HG03108 (cell line): ENCODE measurements at regions not wholly inside any gene's neighbourhood (a gene's known extent, or its start where the extent isn't known, plus 50 kb on each side); places are given as distances from the start of the nearest gene placed in this dataset.

Experiments
- ATAC-seq: cut with Tn5 transposase; IDR thresholded peaks from one replicate; pipeline ENCODE4 v1.9.1; 2021; ENCODE audit warnings: moderate library complexity; ENCODE audit not compliant: unreplicated experiment

DNA sequence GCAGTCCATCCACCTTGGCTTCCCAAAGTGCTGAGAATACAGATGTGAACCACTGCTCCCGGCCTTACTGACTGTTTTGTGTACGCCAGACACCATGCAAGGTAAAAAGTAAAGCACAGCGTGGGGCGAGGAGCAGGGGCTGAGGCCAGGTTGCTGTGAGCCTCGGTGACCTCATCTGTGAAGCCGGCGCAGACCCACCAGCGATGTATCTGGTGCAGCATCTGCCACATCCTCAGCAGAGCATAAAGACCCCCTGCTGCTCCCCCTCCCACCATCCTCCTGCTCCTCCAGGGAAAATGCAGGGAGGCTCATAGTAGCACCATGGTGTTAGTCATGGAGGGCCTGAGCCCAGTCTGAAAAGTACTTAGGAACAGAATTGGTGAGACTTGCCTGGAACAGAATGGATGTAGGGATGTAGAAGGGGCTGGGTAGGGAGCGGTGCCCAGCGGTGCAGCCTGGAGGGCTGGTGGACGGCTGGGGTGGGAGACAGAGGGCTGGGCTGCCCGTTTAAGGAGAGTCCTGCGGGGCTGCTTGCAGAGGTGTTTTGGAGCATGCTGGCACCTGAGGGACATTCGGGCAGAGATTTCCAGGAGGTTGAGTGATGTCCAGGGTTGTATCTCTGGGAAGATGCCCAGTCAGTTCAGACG is 462.4 kb downstream of the BRD1 start:
- no peak for ATAC-seq

- no peak for ATAC-seq
Measured at GRCh38 chr22:49364398-49364797, 463.3 kb downstream of the BRD1 start.

DNA sequence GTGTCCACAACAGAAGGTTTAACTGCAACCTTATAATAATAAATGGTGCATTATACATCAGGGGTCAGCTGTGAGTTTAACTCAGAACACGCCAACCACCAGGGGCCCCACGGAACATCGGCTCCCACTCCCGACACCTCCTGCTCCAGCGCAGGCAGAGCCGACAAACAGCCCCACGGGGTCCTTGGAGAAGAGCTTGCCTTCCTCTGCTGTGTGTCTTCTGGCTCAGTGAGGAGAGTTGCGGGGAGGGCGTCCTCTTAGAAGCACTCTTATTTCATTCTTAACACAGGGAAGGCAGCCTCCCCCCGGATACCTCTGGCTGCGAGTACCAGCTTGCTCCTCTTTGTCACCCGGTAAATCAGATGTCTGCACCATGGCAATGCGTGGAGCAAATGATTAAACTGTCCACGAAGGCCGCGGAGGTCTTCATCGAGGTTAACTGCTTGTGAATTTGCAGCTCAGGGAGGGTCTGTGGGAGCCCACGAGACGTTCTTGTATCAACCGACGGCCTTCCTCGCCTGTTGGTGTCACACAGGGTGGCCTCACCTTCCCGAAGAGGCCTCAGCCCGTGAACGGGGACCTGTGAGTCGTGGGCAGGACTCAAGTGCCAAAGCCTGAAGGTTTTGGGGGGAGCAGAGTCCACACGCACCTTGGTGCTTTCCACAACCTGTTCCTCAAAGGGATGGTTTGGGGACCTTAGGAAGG is 464.0 kb downstream of the BRD1 start:
- no peak for ATAC-seq

GRCh38 chr22:49362211-49362839 is 465.3 kb downstream of the BRD1 start:
- no peak for ATAC-seq

GRCh38 chr22:49361164-49361563 is 466.5 kb downstream of the BRD1 start:
- ATAC-seq = no peak

- ATAC-seq = no peak
Measured at GRCh38 chr22:49360746-49361145, 466.9 kb downstream of the BRD1 start.

GRCh38 chr22:49359076-49359475 is 468.6 kb downstream of the BRD1 start:
- ATAC-seq = no peak

- ATAC-seq = no peak
Measured at GRCh38 chr22:49357661-49358440, 469.8 kb downstream of the BRD1 start.

GRCh38 chr22:49356428-49356827 is 471.2 kb downstream of the BRD1 start:
- no peak for ATAC-seq

- no peak for ATAC-seq
Measured at GRCh38 chr22:49355211-49355920, 472.3 kb downstream of the BRD1 start.

GRCh38 chr22:49354516-49355210 is 473.0 kb downstream of the BRD1 start:
- no peak for ATAC-seq

- ATAC-seq = no peak
Measured at GRCh38 chr22:49353235-49353634, 474.4 kb downstream of the BRD1 start.

DNA sequence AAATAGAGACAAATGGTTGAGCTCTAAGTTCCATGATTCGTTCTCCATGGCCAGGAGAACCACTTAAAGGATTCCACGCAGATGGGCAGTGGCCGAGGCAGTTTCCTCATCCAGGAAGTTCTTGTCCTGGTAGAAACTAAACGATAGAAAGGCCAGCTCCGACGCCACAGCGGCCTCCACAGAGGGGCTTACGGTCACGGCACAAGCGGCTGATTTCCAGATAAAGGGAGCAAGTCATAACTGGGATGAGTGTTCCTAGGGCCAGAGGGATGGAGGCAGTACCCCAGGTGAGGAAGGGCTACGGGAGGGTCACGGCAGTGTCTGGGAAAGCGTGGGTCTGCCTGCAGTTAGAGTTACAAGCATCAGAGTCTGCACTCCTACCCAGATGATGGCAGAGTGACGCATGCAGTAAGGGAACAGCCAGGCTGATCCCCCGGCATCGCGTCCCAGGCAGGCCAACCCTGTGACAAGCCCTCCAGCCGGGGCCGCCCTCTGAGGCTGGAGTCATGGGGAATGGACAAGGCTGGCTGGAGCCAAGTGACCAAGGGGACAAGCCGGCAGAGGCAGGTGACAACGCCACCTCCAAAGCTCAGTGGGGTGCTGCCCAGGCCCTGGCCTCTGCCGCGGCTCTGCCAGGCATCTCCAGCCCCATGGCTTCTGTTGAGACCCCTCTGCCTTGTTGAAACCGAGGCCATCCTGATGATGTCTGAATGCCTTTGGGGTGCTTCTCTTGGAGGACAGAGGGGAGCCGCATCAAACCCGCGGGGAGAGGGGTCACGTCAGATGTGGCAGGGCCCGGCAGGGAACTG is 475.1 kb downstream of the BRD1 start:
- no peak for ATAC-seq

- no peak for ATAC-seq
Measured at GRCh38 chr22:49351761-49352227, 475.9 kb downstream of the BRD1 start.

- no peak for ATAC-seq
Measured at GRCh38 chr22:49350441-49351121, 477.1 kb downstream of the BRD1 start.

DNA sequence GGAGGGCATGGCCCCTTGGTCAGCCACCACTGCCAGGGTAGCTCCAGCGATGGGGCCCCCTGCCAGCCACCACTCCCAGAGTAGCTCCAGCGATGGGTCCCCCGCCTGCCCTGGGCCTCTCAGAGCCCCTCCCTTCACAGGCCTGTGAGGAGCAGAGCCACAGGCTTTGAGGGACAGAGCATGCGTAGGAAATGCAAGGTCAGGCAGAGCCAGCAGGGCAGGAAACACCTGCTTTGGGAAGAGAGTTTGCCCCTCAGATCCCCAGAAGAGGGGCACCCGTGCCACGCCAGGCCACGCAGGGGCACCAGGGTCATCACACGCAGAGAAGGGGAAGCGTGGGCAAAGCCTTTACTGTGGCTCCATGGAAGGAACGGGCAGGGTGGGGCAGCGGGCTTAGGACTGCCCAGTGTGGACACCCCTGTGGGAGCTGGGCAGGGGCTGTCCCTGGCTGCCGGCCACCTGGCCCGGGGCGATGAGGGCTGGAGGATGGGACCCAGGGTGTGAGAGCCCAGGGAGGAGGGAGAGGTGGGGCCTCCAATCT is 477.8 kb downstream of the BRD1 start:
- no peak for ATAC-seq

GRCh38 chr22:49349181-49349835 is 478.4 kb downstream of the BRD1 start:
- ATAC-seq = no peak

DNA sequence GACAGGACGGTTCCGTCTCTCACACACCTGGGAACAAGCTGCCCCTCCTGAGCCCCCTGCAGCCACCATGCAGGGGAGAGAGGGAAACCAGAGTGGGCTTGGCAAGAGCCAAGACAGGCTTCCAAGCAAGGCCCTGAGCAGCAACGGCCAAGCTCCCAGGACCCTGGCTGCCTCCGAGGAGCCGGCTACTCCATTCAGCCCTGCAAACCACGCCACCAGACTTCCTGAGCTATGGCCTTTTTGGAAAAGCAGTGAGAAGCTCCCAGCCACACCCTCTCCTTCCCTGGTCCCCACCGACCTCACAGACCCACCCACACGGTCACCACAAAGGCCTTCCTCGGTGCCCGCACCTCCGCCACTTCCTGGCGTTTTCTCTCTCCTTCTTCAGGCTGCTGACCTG is 479.0 kb downstream of the BRD1 start:
- ATAC-seq = no peak
